Activated T-cell treated with anti-CD3 and anti-CD28 coated beads, Interleukin-2, amount 50 U/mL, for 48 hours (primary cell): ENCODE measurements at regions not wholly inside any gene's neighbourhood (a gene's known extent, or its start where the extent isn't known, plus 50 kb on each side); places are given as distances from the start of the nearest gene placed in this dataset.

Source experiments
- DNase-seq, 2 experiments: peaks; one replicate each; pipeline ENCODE4 v3.0.0-alpha.2; 2020

DNA sequence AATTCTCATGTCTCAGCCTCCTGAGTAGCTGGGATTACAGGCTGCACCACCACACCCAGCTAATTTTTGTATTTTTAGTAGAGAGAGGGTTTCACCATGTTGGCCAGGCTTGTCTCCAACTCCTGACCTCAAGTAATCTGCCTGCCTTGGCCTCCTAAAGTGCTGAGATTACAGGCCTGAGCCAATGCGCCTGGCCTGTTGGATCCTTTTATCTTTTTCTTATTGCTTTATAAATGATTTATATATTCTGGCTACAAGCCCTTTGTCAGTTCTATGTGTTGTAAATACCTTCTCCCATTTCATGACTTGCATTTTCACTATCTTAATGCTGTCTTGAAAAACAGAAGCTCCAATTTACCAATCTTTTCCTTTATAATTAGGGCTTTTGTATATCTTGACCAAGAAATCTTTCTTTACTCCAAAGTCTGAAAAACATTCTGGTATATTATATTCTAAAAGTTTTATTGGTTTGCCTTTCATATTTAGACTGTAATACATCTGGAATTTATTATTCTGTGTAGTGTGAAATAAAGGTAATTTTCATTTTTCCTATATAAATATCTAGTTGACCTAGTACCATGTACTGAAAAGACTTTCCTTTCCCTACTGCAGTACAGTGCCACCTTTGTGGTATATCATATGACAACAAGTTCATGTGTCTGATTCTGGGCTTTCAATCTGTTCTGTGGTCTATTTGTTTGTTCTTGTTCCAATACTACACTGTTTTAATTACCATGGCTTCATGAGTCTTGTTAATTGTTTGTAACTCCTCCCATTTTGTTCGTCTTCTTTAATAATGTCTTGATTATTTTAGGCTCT, 52.9 kb upstream of the RNU6-1 start:
- DNase-seq = no peak

DNA sequence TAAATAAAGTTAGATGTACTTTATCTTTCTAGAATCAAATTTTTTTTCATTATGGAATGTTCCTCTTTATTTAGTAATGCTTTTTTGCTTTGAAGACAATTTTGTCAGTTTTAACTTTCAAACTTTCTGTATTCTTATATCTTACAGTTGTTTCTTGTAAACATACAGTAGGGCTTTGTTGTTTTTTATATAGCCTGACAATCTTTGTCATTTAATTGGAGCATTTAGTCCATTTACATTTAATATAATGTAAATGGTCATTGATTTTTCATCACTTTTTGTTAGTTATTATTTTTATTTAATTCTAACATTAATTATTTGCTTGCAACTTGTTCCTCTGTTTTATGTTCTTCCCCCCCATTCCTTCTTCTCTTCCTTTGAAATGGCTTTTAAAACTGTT, 55.4 kb upstream of the RNU6-1 start:
- no peak for DNase-seq

DNA sequence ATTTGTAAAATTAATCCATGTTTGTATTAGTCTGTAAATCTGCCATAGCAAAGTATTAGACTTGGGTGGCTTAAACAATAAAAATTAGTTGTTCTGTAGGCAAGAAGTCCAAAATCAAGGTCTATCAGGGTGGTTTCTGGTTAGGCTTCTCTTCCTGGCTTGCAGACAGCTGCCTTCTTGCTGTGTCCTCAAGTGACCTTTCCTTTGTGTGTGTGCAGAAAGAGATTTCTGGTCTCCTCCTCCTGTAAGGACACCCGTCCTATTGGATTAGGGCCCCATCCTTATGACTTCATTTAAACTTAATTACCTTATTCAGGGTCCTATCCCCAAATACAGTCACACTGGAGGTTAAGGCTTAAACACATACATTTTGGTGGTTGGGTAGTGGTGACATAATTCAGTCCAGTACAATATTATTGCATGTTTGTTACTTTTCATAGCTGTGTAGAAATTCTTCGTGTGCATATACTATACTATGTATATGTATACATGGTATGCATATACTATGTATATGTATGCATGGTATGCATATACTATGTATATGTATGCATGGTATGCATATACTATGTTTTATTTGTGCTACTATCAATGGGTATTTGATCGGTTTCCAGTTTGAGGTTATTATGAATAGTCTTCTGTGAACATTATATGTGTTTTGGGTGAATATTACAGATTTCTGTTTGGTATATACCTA, 57.9 kb upstream of the RNU6-1 start:
- no peak for DNase-seq

DNA sequence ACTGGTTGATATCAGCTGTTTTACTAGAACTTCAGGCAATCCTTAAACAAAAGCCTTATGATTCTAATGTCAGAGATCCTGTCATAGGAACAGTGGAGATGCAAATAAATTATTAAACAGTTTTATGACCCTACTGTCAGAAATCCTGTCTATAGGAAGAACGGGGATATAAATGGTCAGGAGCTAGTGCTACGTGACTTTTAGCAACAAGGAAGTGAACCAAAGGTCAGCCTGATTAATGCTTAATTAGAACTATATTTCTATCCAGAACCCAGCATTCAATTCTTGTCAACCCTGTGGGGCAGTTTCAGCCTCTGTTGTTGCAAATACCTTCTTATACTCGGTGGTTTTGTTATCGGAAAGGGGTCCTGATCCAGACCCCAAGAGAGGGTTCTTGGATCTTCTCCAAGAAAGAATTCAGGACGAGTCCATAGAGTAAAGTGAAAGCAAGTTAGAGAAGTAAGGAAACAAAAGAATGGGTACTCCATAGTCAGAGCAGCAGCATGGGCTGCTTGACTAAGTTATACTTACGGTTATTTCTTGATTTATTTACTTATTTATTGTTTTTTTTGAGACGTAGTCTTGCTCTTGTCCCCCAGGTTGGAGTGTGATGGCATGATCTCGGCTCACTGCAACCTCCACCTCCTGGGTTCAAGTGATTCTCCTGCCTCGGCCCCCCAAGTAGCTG, 59.9 kb upstream of the RNU6-1 start:
- DNase-seq = no peak

DNA sequence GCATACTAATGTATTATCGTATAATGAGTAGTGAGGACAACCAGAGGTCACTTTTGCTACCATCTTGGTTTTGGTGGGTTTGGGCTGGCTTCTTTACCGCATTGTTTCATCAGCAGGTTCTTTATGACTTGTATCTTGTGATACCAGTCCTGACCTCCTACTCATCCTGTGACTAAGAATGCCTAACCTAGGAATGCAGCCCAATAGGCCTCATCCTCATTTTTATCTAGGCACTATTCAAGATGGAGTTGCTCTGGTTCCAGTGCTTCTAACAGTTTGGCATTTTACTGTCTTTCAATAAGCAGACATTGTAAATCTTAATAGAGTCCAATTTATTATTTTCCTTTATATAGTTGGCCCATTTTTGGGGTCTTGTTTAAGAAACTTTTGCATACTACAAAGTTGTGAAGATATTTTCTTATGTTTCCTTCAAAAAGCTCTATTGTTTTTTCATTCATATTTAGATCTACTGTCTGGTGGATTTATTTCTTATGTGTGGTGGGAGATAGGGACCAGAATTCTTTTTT, 60.8 kb upstream of the RNU6-1 start:
- no peak for DNase-seq

DNA sequence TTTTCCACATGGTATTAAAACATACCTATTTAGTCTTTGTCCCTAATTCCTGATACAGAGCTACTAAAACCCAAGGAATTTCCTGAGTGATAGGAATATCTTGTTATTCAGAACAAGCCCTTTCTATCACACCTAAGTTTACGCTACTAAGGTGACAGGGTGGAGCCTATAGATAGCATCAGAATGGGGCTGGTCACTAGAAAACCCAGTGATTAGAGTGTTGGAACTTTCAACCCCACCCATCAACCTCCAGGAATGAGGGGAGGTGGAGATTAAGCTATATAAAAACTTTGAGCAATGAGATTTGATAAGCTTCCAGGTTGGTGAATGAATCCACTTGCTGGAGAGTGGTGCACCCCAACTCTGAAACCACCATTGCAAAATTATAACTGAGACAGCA, 62.1 kb upstream of the RNU6-1 start:
- DNase-seq = no peak

DNA sequence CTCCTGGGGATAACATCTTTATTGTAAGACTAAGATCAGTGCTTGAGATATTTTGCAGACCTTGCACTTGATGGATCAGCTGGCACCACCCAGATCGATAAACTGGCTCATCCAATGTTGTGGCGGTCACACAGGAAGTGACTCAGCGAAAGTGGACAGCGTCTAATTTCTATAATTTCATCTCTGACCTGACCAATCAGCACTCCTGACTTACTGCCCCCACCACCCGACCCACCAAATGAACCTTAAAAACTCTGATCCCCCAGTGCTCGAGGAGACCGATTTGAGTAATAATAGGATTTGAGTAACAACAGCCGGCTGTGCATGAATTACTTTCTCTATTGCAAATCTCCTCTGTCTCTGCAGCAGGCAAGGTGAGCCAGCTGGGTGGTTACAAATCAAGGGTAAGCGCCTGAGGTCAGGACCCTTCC, 62.7 kb upstream of the RNU6-1 start:
- DNase-seq = no peak

DNA sequence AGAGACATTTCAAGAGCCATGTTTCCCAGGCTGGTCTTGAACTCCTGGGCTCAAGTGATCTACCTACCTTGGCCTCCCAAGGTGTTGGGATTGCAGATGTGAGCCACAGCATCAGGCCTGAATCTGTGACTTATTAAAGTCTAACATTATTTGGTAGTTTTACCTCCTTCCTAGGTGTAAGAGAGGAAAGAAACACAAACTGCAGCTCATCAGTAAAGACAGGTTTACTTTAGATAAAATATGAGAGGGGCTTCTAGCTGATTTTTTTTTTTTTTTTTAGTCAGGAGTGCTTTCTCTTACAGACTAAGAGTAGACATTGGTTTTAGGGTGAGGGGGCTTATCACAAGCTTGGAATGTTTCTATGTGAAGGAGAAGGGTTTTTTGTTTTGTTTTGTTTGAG, 63.9 kb upstream of the RNU6-1 start:
- no peak for DNase-seq

DNA sequence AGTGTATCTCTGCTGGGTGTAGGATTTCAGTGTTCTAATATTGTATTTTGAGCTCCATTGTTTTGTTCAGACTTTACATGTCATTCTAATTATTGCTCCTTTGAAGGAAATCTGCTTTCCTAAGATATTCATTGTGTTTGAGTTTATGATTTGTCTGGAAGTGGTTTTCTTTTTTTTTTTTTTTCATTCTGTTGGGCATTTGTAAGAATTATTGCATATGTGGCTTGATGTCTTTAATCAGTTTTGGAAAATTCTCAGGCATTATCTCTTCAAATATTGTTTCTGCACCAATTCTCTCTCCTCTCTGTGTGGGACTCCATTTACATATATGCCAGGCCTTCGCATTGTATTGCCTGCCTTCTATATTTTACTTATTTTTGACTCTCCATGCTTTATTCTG, 65.8 kb upstream of the RNU6-1 start:
- DNase-seq = no peak

DNA sequence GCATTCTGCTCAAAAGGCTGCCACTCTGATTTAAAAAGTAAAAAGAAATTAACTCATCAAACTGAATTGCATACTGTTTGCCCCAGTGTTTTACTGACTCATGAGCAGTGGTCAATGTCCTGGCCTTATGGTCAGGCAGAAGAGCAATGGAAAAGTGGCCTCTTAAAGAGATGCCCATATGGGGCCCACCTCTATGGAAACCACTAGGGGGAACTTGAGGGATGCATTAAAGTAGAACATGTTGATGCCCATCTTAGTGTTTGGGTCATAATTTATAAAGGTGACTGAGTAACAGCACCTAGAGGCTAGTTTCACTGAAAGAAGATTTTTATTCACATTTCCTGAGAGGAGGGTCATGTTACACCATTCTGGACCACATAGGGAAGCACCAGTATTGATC, 66.5 kb upstream of the RNU6-1 start:
- no peak for DNase-seq

DNA sequence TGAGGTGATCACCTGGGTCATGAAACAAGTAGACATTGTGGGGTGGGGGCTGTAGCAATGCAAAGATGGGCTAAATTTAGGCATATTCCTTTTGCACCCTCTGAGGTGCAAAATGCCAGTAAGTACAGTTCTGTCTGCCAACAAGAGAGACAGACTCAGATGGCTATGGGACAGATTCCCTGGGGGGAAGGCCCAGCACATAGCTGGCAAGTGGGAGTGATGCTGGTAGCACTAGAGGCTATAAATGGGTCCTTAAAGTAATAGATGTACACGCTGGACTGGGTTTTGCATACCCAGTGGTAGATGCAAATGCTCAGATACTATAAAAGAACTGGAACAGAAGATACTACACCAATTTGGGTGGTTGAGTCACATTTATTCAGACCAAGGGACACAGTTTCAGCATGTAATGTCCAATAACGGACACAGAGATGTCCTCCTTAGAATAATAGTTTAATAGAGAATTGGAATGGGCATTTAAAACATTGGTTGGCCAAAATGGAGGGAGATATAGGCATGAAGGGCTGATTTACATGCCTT, 67.4 kb upstream of the RNU6-1 start:
- no peak for DNase-seq

DNA sequence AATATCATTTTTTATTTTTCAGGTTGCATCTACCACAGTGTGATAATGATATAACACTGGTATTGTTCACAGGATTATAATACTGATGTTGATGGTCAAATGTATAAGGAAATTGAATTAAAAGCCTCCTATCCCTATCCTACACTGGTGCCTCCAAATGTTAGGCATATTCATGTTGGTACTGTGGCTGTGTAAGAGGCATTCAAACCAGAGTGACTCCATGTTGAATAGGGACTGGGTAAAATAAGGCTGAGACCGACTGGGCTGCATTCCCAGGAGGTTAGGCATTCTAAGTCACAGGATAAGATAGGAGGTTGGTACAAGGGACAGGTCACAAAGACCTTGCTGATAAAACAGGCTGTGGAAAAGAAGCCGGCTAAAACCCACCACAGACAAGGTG, 68.9 kb upstream of the RNU6-1 start:
- no peak for DNase-seq

DNA sequence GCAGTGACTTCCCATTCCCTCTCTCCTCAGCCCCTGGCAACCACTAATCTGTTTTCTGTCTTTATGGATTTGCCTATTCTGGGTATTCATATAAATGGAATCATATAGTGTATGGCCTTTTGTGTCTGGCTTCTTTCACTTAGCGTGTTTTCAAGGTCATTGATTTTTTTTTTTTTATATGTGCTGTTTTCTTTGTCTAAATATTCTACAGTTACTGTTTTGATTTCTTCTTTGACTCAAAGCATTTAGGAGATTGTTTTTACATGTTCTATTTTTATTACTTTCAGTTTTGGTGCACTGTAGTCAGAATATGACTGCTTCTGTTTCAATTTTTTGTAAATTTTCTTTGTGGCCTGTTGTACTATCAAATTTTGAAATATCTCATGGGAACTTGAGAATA, 71.9 kb upstream of the RNU6-1 start:
- DNase-seq = no peak

DNA sequence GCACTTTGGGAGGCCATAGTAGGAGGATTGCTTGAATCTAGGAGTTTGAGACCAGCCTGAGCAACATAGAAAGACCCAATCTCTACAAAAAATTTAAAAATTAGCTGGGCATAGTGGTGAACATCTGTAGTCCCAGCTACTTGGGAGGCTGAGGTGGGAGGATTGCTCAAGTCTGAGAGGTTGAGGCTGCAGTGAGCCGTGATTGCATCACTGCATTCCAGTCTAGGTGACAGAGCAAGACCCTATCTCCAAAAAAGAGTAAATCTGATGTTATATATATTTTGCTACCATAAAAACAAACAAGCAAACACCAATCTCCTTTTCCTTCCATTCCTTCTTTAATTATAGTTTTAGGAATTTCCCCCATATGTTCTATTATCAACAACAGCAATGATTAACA, 74.2 kb upstream of the RNU6-1 start:
- DNase-seq = no peak

DNA sequence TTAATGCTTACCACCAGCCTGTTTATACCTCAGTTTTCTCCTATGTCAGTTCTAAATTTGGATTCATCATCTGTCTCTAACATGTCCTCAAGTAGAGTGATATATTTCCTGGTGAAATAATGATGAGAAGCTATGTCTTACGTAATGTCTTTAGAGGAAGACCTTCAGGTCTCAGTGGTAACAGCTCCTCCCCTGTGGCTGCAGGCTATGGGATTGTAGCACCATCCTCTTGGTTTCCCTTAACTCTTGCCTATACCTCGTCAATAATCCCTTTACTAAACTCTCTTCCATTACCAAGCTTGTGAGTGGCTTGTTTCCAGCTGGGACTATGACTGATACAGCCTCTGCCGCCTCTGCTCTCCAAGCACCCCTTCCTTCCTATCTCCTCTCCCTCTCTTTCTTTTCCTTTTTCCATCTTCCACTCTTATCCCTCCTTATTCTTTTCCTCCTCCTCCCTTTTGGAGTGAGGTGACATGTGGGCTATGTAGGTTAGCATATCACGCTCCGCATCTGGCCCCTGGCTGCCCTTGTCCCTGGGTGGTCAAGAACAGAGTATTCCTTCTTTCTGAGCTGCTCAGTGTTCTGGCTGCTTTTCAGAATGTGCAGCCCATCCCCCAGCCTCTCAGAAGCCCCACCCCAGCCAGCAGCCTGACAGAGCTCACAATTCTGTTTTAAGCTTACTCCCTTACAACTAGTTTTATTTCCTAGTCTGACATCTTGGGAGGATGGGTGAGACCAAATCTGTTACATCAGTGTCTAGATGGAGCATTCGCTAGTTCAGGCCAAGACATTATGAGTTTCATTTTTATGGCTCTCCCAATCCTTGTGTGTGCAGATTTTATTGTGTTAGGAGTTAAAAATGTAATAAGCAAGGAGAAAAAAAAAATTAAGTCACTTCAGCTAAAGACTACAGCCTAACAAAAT, 75.0 kb upstream of the RNU6-1 start:
- DNase-seq = no peak

DNA sequence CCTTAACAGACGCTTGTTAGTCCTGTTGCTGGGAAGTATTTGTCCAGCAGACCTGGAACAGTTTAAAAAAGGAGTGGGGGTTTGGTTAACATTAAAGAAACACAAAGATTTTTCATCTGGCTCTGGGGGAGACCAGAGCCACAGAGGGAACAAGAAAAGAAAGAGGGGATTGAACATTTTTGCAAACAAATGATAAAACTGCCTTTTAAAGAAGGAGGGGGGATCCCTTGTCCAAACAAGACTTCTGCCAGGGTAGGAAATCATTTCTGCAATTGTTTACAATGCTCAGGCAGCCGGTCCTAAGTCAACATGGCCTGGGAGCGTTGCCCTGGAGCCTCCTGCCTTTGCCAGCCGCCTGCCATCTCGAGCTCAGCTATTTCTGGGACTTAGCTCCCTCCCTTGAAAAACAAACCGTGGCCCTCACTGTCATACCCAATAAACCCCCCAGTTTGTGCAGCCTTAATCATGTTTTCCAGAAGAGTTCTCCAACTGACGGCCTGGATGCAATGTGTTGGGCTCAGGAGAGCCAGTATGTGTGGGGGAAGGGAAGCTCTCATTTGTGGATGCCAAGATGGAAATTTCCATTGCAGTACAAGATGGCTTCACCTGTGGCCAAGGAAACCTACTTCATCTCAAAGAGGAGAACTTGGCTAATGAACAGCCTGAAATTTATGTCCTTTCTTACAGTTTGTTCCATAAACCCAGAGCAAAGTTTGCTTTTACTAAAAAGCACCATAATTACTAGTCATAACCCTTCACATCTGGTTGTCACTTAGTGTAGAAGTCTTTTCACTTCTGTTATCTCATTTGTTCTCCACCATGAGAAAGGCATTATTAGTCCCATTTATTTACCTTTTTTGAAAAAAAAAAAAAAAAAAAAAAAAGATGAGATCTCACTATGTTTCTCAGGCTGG, 75.9 kb upstream of the RNU6-1 start:
- DNase-seq = no peak

DNA sequence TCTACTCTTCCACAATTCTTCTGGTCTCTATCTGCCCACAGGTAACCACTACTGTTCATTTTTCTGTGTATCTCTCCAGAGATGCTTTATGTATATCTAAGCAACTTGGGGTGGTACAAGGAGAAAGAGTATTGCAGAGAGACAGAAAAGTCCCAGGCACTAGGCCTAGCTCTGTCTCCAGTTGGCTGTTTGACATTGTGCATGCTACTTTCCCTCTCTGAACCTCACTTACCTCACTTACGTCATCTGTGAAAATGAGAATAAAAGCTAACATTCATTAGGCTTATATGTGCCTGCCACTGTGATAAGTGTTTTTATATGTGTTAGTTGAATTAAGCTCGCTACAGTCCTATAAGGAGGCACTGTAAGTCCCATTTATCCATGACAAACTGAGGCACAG, 76.7 kb upstream of the RNU6-1 start:
- no peak for DNase-seq

DNA sequence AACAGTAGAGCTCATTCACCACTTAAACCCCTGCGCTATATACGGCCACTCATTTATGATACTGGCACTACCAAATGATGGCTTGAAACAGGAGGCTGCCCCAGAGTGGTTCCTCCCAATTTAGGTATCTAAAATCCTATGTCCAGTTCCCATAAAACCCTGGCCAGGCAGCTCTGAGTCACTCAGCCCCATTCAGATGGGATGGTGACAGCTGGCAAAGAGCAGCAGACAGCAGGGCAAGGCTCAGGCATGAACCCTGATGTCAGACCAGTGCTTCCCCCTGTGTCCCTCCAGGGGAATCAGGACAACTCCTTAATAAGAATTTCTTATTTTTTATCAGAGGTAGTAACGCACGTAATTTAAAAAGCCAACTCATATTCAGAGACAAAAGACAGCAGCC, 77.2 kb upstream of the RNU6-1 start:
- DNase-seq = no peak

DNA sequence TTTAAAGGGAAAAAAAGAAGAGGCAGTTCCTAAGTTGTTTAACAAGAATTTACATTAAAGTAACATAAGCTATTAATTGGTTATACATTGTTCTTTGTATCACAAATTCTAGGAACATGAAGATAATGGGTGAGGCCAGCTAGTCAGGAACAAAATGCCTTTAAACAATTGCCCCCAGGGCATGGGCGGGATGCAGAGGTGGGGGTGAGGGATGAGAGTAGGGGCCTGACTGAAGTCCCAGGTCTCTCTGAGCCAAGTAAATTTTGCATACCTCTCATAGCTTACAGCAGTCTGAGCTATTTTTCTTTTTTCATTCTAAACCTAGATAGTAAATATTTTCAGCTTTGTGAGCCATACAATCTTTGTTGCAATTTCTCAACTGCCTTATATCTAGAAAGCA, 77.8 kb upstream of the RNU6-1 start:
- DNase-seq = no peak

DNA sequence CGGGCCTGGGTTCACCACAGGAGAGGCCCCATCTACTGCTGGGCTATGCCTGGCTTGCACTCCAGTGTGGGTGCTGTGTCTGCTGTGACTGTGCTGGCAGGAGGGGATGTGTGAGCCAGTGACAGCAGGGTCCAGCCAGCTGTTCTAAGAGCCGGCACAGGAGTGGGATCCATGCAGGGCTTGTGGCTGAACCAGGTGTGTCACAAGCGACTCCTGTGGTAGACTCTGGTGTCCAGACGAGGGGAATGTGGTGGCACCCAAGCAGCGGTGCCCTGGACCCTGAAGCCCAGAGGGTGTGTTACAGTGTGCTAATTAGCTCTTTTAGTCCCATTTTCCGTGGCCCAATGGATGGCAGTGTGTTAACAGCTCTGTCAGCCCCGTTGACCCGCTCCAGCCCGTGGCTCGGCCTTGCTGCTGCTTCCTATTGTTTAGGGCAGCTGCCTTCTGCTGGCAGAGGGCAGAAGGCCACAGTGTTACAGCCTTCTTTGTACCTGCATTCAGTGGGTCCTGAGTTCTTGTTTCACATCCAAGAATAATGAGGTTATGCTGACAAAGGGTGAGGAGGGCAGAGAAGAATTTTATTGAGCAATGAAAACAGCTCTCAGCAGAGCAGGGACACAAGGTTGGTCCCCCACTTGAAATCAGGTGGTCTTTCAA, 78.5 kb upstream of the RNU6-1 start:
- no peak for DNase-seq
